Large intestine (tissue), 3 donors: ENCODE measurements at regions not wholly inside any gene's neighbourhood (a gene's known extent, or its start where the extent isn't known, plus 50 kb on each side); places are given as distances from the start of the nearest gene placed in this dataset.
"Not testable (repeated sequence)": the region's sequence is repeated elsewhere in the genome, so short reads cannot be mapped to it uniquely, and the experiment has no call there.

Experiments used
- DNase-seq, 2 donors: peaks; one replicate each; pipeline versions ENCODE4 v3.0.0 to v3.0.0-alpha.2; 2013
- H3K27ac ChIP-seq: one replicate; pipeline ENCODE4 v1.5.1; 2013; ENCODE audit warnings: low read length
- H3K27me3 ChIP-seq: 2 replicates; pipeline ENCODE4 v1.6.1; 2013; ENCODE audit warnings: low read length; ENCODE audit not compliant: control insufficient read depth, insufficient read depth
- H3K36me3 ChIP-seq: 2 replicates; pipeline ENCODE4 v1.6.1; 2013; ENCODE audit warnings: low read length; ENCODE audit not compliant: control insufficient read depth, insufficient read depth
- H3K4me1 ChIP-seq: one replicate; pipeline ENCODE4 v1.6.1; 2013; ENCODE audit warnings: low read length; ENCODE audit not compliant: control insufficient read depth, insufficient read depth
- H3K4me3 ChIP-seq: one replicate; pipeline ENCODE4 v1.5.1; 2013; ENCODE audit warnings: low read length
- H3K9me3 ChIP-seq: one replicate; pipeline ENCODE4 v1.6.1; 2013; ENCODE audit warnings: mild to moderate bottlenecking, low read depth, low read length, moderate library complexity; ENCODE audit not compliant: control insufficient read depth
- WGBS: methylation state at CpG from one replicate; pipeline ENCODE4 v1.1.5; 2013; ENCODE audit warnings: low lambda C conversion rate; ENCODE audit not compliant: insufficient coverage; 5-methylcytosine and 5-hydroxymethylcytosine counted together

- Histone ChIP-seq H3K9me3 (no peaks in the 10 kb centered on the region), H3K27ac (no peak overlapping the region), H3K27me3 (no peaks in the 10 kb centered on the region), H3K4me3 (no peak overlapping the region), H3K36me3 (no peaks in the 10 kb centered on the region), H3K4me1 (no peaks in the 10 kb centered on the region)
- DNase-seq, result no peak
- 30% methylated on average over 2 of the region's 3 CpGs for WGBS
Observed at GRCh38 chr18:63054901-63055584, 264.5 kb downstream of the BCL2 start.

GRCh38 chr18:63051928-63052327 is 267.6 kb downstream of the BCL2 start:
- no peak overlapping the region for H3K4me3 ChIP-seq
- H3K27me3 ChIP-seq, result no peaks in the 10 kb centered on the region
- H3K36me3 ChIP-seq, result no peaks in the 10 kb centered on the region
- WGBS, result no CpG with 5 or more reads among the region's 3 CpGs
- H3K9me3 ChIP-seq, result no peaks in the 10 kb centered on the region
- H3K4me1 ChIP-seq, result no peaks in the 10 kb centered on the region
- no peak for DNase-seq
- no peak overlapping the region for H3K27ac ChIP-seq

GRCh38 chr18:63050667-63051395 is 268.7 kb downstream of the BCL2 start:
- not testable (repeated sequence) for H3K36me3 ChIP-seq, H3K4me1 ChIP-seq, H3K27me3 ChIP-seq, DNase-seq, H3K27ac ChIP-seq, H3K4me3 ChIP-seq, H3K9me3 ChIP-seq
- whole genome bisulfite sequencing, result 100% methylated on average over 2 of the region's 9 CpGs

- Histone ChIP-seq H3K36me3 (no peaks in the 10 kb centered on the region), H3K27ac (no peak overlapping the region), H3K27me3 (no peaks in the 10 kb centered on the region), H3K9me3 (no peaks in the 10 kb centered on the region), H3K4me3 (no peak overlapping the region), H3K4me1 (no peaks in the 10 kb centered on the region)
- no peak for DNase-seq
- WGBS, result no CpG with 5 or more reads among the region's 3 CpGs
Observed at GRCh38 chr18:63046375-63046774, 273.2 kb downstream of the BCL2 start.

GRCh38 chr18:63043516-63043915 is 276.1 kb downstream of the BCL2 start:
- 100% methylated on average over 1 of the region's 5 CpGs for WGBS

GRCh38 chr18:63042351-63042750 is 277.2 kb downstream of the BCL2 start:
- H3K36me3 ChIP-seq, result no peaks in the 10 kb centered on the region
- H3K4me1 ChIP-seq, result no peaks in the 10 kb centered on the region
- H3K27me3 ChIP-seq, result no peaks in the 10 kb centered on the region
- no peak for DNase-seq
- H3K9me3 ChIP-seq, result no peaks in the 10 kb centered on the region
- H3K4me3 ChIP-seq, result no peak overlapping the region
- no peak overlapping the region for H3K27ac ChIP-seq

More at GRCh38 chr18:63043516-63043915, 276.1 kb downstream of the BCL2 start:
- H3K27ac ChIP-seq, result no peak overlapping the region
- H3K36me3 ChIP-seq, result no peaks in the 10 kb centered on the region
- H3K4me1 ChIP-seq, result no peaks in the 10 kb centered on the region
- no peak for DNase-seq
- no peaks in the 10 kb centered on the region for H3K27me3 ChIP-seq
- H3K4me3 ChIP-seq, result no peak overlapping the region
- H3K9me3 ChIP-seq, result no peaks in the 10 kb centered on the region

- no CpG with 5 or more reads among the region's 4 CpGs for WGBS
- no peak for DNase-seq
- Histone ChIP-seq H3K4me1 (no peaks in the 10 kb centered on the region), H3K9me3 (no peaks in the 10 kb centered on the region), H3K27ac (no peak overlapping the region), H3K4me3 (no peak overlapping the region), H3K36me3 (no peaks in the 10 kb centered on the region), H3K27me3 (no peaks in the 10 kb centered on the region)
Observed at GRCh38 chr18:63040788-63041410, 278.7 kb downstream of the BCL2 start.

- H3K27me3 ChIP-seq, result no peaks in the 10 kb centered on the region
- no CpG with 5 or more reads among the region's 2 CpGs for whole genome bisulfite sequencing
- no peak for DNase-seq
- H3K9me3 ChIP-seq, result no peaks in the 10 kb centered on the region
- no peak overlapping the region for H3K27ac ChIP-seq
- H3K36me3 ChIP-seq, result no peaks in the 10 kb centered on the region
- no peaks in the 10 kb centered on the region for H3K4me1 ChIP-seq
- no peak overlapping the region for H3K4me3 ChIP-seq
Observed at GRCh38 chr18:63037491-63037890, 282.1 kb downstream of the BCL2 start.

GRCh38 chr18:63031375-63031774 is 288.2 kb downstream of the BCL2 start:
- Histone ChIP-seq H3K36me3 (no peaks in the 10 kb centered on the region), H3K4me1 (no peaks in the 10 kb centered on the region), H3K9me3 (no peaks in the 10 kb centered on the region), H3K4me3 (no peak overlapping the region), H3K27me3 (no peaks in the 10 kb centered on the region), H3K27ac (no peak overlapping the region)
- DNase-seq, result no peak
- no CpG with 5 or more reads among the region's 1 CpG for WGBS
